NCI-H748 (cell line): ENCODE measurements at regions not wholly inside any gene's neighbourhood (a gene's known extent, or its start where the extent isn't known, plus 50 kb on each side); places are given as distances from the start of the nearest gene placed in this dataset.

ENCODE experiments used
- DNase-seq: peaks from one replicate; lab custom pipeline; 2025; ENCODE audit not compliant: unreplicated experiment; lab: John Stamatoyannopoulos, UW

GRCh38 chr4:65998807-65999517 is 328.7 kb upstream of the EPHA5 start:
- peak; percentile 45 for DNase-seq

- no peak for DNase-seq
Measured at GRCh38 chr4:65983061-65983460, 312.8 kb upstream of the EPHA5 start.

DNA sequence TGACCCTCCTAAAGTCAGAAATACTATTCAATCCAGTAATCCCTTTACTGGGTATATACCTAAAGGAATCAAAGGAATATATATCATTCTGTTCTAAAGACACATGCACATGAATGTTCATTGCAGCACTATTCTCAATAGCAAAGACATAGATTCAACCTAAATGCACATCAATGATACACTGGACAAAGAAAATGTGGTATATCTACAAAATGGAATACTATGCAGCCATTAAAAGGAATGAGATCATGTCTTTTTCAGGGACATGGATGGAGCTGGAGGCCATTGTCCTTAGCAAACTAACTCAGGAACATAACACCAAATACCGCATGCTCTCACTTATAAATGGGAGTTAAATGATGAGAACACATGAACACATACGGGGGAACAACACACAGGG is 306.0 kb upstream of the EPHA5 start:
- no peak for DNase-seq

GRCh38 chr4:65973186-65973585 is 302.9 kb upstream of the EPHA5 start:
- DNase-seq, result no peak

- no peak for DNase-seq
Measured at GRCh38 chr4:65971686-65972085, 301.4 kb upstream of the EPHA5 start.

DNA sequence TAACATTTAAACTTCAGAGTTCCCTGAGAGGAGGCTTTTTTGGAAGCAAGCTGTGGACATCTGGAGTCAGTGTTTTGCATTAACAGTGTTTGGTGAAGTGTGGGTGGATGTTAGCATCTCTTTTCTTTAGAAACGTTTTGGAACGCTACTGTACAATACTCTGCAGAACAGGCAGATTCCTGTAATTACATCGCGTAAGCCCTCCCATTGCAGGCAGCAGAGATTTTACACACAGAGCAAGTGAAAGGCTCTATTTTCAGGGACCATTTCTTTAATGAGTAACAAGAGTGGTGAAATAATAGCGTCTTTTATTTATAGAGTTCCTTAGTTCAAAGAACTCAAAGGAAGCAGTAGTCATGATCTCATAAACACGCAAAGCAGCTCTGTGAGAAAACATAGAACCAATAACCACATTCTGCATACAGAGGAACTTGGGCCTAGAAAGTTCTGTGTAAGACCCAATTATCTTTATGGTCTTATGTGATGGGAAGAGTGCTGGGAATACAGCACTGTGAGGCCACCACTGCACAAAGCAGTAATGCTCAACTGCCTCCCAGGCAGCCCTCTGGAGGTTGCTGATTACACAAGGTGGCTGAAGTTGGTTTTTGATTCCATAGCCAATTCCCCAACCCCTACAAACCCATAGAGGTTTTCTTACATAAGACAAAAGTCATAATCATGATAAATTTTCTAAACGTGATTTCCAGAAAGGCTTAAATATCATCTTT is 298.7 kb upstream of the EPHA5 start:
- DNase-seq, result no peak

DNA sequence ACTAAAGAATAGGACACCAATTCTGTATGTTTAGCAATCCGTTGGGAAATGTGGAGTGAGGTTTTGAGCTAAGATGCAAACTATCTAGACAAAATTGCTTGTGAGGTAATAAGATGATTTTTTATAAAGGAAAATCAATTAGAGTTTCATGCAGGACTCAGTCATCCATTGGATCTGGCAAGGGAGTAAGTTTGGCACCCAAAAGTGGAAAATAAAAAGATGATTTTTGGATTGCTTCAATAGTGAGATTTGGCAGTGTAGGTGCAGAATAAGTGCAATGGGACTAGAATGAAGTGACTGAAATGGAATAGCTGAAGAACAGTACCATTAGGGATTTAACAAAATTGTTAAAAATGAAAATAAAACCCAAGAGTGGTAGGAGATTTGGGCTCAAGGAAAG is 290.5 kb upstream of the EPHA5 start:
- no peak for DNase-seq

- no peak for DNase-seq
Measured at GRCh38 chr4:65954416-65954815, 284.1 kb upstream of the EPHA5 start.

DNA sequence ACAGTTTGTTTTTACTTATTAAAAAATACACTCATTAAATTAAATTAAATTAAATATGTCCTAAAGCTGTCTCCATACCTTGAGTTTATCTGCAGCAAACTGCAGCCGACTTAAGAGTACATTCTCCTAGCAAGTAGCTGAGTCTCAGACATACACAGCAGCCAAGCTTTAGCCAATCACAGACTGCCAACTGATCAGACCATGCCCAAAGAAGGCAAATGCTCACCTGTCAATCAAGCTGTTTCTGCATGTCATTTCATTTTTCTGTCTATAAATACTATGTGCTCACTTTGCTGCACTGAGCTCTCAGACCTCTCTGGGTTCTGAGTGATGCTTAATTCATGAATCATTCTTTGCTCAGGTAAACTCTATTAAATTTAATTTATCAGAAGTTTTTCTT is 280.9 kb upstream of the EPHA5 start:
- DNase-seq, result no peak

GRCh38 chr4:65943076-65943475 is 272.8 kb upstream of the EPHA5 start:
- DNase-seq, result peak; percentile 2

- DNase-seq, result no peak
Measured at GRCh38 chr4:65924843-65925242, 254.6 kb upstream of the EPHA5 start.

DNA sequence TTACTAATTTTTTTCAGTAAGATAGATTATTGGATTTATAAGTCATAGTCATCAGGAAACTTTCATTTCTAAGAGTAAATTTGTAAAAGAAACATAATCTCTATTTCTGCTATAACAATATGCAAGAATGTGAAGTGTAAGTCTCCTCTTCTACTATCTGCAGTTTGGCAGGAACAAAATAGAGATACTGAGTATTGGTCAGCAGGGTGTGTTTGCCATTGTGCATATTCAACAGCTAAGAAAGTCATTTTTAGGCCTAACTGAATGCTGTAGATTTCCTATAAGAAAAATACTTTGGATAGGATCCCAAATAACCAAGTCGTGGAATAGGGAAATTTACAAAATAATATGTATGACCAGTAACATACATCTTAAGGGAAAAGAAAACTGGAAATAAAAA is 253.3 kb upstream of the EPHA5 start:
- DNase-seq, result no peak

DNA sequence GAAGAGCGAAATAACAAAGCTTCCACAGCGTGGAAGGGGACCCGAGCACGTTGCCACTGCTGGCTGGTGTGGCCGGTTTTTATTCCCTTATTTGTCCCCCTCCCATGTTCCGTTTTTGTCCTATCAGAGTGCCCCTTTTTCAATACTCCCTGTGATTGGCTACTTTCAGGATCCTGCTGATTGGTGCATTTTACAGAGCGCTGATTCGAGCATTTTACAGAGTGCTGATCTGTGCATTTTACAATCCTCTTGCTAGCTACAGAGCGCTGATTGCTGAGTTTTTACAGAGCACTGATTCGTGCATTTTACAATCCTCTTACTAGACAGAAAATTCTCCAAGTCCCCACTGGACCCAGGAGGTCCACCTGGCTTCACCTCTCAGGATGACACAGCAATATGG is 250.9 kb upstream of the EPHA5 start:
- peak; percentile 1 for DNase-seq

DNA sequence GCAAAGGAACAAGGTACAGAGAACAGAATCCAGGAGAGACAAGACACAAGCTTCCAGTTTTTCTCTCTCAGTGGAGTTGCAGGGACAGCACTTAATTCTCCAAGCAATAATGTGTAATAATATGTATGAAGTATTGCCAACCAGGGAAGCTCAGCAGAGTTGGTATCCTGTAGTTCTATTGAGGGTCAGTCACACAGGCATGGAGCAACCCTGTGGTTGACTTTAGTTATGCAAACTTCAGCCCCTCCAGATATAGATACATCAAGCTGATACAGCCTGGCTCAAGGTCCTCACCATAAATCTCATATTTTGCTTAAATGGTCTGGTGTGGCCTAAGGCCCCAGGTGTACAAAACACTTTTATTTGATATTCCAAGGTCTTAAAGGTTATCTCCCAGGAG is 248.6 kb upstream of the EPHA5 start:
- DNase-seq, result no peak

DNA sequence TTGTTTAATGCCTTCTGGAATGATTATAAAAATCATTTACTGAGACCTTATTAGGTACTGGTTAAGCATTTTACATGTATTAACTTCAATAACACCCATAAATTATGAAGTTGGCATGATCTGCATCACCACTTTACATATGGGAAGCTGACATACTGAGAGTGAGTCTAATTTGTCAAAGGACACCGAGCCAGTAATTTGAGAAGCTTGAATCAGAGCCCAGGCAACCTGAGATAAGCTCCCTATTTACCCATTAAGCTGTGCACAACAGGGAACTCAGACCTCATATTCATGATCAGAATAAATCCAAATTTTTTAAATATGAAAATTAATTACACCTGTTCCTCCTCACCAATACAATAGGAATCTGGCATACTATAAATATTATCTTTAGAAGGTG is 247.9 kb upstream of the EPHA5 start:
- DNase-seq, result no peak

DNA sequence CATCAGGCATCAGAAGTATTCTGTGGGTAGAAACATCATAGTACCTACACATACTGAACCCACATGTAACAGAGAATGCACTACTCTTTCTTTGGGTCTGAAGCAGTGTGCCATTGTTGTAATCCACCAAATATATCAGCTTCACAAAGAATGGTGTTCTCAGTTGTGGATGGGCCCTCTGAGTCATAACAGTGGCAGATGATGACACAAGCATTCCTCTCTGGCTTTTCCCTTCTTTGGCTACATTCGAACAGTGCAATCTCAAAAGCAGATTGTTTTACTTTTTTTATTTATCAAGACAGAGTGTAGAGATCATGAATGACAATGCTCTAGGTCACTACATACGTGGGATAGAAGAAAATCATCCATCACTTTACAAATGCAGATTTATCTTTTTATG is 247.2 kb upstream of the EPHA5 start:
- DNase-seq, result no peak

GRCh38 chr4:65911720-65912119 is 241.4 kb upstream of the EPHA5 start:
- DNase-seq, result no peak

DNA sequence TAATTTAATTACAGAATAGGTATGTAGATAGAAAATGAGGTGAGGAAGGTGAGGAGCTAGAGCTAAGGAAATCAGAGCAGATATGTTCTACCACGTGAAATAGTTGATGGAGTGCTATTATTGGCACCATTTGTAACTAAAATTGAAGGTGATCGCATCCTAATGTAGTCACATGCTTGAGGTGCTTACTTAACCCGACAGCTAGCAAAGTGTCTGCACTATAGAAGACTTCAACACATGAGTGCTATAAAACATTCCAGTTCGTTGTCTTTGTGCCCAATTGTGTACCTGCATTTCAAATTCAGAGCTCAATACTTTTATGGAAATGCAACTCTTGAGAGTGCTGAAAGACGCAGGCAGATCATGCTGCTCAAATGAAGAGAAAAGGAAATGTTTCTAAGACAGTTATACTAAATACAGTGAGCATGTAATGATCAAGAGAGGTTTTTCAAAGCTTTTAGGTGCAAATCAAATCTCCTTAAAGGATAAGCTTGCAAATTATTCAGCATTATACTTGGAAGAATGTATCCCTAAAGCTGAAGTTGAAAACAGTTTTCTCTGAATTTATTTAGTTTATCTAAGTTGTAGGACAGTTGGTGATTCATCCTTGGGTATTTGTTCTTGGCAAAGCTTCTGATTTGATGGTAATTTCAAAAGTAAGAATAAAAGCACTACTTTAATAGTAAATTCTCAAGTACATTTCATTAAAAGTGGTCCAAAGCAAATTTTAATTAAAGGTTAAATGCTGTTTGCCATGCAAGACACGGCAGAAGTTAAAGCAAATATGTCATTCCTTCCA is 223.9 kb upstream of the EPHA5 start:
- no peak for DNase-seq

DNA sequence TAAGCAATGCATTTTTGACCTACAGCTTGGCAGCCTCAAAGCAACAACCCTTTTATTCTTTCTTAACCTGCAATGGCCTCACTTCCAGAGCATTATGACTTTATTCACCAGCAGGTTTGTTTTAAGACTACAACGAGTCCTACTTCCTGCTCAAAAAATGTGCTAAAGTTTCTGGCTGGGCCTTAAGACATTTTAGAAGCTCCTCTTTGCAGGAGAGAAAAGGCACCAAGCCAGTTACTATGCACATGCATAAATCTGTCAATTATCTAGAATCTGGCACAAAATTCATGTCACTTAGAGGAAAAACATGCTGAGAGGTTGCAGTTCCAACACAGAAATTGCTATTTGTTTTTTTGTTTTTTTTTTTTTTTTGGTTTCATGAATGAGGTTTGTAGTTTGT is 223.0 kb upstream of the EPHA5 start:
- no peak for DNase-seq

DNA sequence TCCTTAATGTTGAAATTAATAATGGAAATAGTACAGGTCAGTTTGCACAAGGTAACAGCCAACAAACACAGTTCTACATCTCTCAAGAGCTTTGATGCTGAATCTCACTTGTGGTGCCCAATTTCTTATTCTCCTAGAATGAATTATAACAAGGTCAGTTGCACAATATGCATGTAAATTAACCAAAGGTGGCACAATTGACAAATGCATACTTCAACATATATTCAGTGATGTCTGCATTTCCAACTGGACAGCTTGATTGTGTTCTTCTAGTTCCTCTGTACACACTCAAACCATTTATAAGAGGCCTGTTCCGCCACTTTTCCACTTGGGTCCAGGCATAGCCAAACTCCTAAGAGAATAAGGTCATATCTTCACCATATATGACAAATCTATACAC is 210.3 kb upstream of the EPHA5 start:
- peak; percentile 3 for DNase-seq

GRCh38 chr4:65868096-65868824 is 198.0 kb upstream of the EPHA5 start:
- DNase-seq, result no peak
